ENCODE measurements at regions not wholly inside any gene's neighbourhood (a gene's known extent, or its start where the extent isn't known, plus 50 kb on each side); places are given as distances from the start of the nearest gene placed in this dataset.

- Mint-ChIP-seq H3K27me3 (ENCODE audit: low read depth) (no peaks in the 10 kb centered on the region), H3K27ac (no peak overlapping the region), H3K4me1 (ENCODE audit: low read depth) (no peaks in the 10 kb centered on the region), H3K9me3 (peaks cover 4% of the 10 kb centered on the region in 2 donors), H3K36me3 (ENCODE audit: insufficient read depth in 2 of 2) (no peaks in the 10 kb centered on the region), H3K4me3 (no peak overlapping the region)
- DNase-seq = no peak
- ATAC-seq (replicated peaks in 1 of 2) = no peak
Observed at GRCh38 chr5:125965577-125965976, 457.6 kb upstream of the GRAMD2B start.

GRCh38 chr5:125967576-125967975 lies 455.6 kb upstream of the GRAMD2B start:
- Mint-ChIP-seq H3K27ac (no peak overlapping the region), H3K4me3 (no peak overlapping the region), H3K36me3 (ENCODE audit: insufficient read depth in 2 of 2) (no peaks in the 10 kb centered on the region), H3K27me3 (ENCODE audit: low read depth) (no peaks in the 10 kb centered on the region), H3K4me1 (ENCODE audit: low read depth) (no peaks in the 10 kb centered on the region), H3K9me3 (peaks cover 4% of the 10 kb centered on the region in 2 donors)
- DNase-seq (no peak), ATAC-seq (replicated peaks in 1 of 2) (no peak)

DNA sequence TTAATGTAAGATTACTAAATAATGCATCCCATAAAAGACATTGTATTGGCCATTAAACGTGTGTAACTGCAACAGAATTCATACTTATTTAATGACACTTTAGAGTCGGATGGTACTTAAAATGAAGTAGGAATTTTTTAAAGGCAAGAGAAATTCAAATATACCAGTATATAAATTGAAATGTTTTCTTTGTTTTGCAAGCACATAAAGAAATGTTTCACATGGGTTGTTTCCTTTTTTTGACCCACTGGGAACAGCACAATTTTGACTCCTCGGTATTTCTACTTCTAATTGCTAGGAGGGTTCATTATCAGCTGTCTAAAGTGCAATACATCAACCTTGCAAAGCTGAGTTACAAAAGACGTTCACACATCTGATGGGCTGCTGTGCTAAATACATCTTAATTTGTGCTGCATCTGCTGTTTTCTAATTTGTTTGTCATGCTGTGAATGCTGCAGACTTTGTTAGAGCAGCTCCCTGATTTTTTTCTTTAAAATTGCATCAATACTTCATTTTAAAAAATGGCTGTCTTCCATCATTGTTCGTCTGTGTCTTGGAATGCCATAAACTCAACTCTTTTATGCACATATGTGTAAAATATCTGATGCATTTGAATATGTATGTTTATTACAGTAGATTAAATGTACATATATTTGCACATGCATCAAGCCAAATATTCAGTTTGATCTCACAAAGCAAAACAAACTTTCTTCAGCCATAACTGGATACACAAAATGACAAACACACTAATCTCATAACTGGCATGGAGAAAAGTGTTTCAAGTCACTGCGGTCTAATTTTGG lies 454.0 kb upstream of the GRAMD2B start:
- H3K9me3 Mint-ChIP-seq = peaks cover 4 to 7% of the 10 kb centered on the region in 2 donors
- ATAC-seq (replicated peaks in 1 of 2) (no peak), DNase-seq (no peak)
- H3K4me3 Mint-ChIP-seq = no peak overlapping the region
- H3K27me3 Mint-ChIP-seq (ENCODE audit: low read depth) = no peaks in the 10 kb centered on the region
- no peaks in the 10 kb centered on the region for H3K4me1 Mint-ChIP-seq (ENCODE audit: low read depth)
- no peak overlapping the region for H3K27ac Mint-ChIP-seq
- no peaks in the 10 kb centered on the region for H3K36me3 Mint-ChIP-seq (ENCODE audit: insufficient read depth in 2 of 2)

GRCh38 chr5:125969814-125970171 lies 453.4 kb upstream of the GRAMD2B start:
- Mint-ChIP-seq H3K27ac (no peak overlapping the region), H3K27me3 (ENCODE audit: low read depth) (no peaks in the 10 kb centered on the region), H3K4me3 (no peak overlapping the region), H3K4me1 (ENCODE audit: low read depth) (no peaks in the 10 kb centered on the region), H3K9me3 (peaks cover 4 to 7% of the 10 kb centered on the region in 2 donors), H3K36me3 (ENCODE audit: insufficient read depth in 2 of 2) (no peaks in the 10 kb centered on the region)
- no peak for ATAC-seq (replicated peaks in 1 of 2)
- DNase-seq = no peak

DNA sequence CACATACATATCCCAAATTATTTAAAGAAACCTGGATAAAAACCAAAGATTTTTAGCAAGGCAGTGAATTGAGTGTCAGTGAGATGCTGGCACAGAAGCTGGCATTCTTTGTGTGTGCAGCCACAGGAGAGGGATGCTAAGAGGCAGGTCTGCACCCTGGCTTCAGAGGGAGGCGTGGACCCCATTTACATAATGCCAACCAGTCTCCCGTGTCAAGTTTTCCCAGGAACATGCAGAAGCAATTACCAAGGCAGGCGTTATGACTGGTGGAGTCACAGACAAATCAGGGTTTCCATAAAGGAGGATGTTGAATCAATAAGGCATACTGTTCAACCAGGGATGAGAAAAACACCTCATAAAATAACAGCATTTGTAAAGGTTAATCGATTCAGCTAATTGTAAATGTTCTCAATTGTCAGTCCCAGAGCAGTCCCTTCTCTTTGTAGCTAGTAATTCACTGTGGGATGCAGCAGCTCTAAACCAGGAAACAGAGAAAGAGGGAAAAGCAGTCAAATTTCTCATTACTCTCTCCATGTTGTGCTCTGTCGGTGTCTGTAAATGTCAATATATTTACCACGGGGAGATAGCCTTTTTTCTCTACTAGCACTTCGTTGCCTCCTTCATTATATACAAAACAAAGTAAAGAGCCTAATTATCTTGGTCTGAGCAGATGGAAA lies 452.4 kb upstream of the GRAMD2B start:
- H3K4me3 Mint-ChIP-seq = no peak overlapping the region
- no peak for DNase-seq
- H3K9me3 Mint-ChIP-seq = peaks cover 4 to 7% of the 10 kb centered on the region in 2 donors

DNA sequence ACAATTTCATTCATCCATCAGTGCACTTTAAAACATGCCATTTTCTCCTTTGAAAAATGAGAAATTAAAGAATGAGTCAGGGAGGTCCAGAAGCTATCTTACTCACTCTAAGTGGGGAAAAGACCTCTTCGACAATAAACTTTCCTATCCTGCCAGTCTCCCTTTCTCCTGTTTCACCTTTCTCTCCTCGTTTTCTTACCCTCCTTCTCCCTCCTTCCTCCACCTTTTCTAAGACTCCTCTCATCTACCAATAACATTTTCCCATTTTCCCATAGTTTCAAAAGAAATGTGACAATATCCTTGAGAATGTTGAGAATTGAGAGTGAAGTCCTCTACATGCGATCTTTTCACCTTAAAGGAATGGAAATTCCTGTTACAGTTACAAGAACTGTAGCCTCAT lies 450.5 kb upstream of the GRAMD2B start:
- H3K27ac Mint-ChIP-seq = no peak overlapping the region
- no peak for ATAC-seq (replicated peaks in 1 of 2)
- peaks cover 0 to 3% of the 10 kb centered on the region in 2 donors for H3K9me3 Mint-ChIP-seq
- no peaks in the 10 kb centered on the region for H3K4me1 Mint-ChIP-seq (ENCODE audit: low read depth)
- no peaks in the 10 kb centered on the region for H3K36me3 Mint-ChIP-seq (ENCODE audit: insufficient read depth in 2 of 2)
- no peaks in the 10 kb centered on the region for H3K27me3 Mint-ChIP-seq (ENCODE audit: low read depth)
- H3K4me3 Mint-ChIP-seq = no peak overlapping the region
- DNase-seq = no peak

More for the DNA sequence above, 452.4 kb upstream of the GRAMD2B start:
- ATAC-seq (replicated peaks in 1 of 2) = no peak
- Mint-ChIP-seq H3K27me3 (ENCODE audit: low read depth) (no peaks in the 10 kb centered on the region), H3K4me1 (ENCODE audit: low read depth) (no peaks in the 10 kb centered on the region), H3K36me3 (ENCODE audit: insufficient read depth in 2 of 2) (no peaks in the 10 kb centered on the region), H3K27ac (no peak overlapping the region)

- ATAC-seq (replicated peaks in 1 of 2) (no peak), DNase-seq (no peak)
- Mint-ChIP-seq H3K27me3 (ENCODE audit: low read depth) (no peaks in the 10 kb centered on the region), H3K36me3 (ENCODE audit: insufficient read depth in 2 of 2) (no peaks in the 10 kb centered on the region), H3K4me1 (ENCODE audit: low read depth) (no peaks in the 10 kb centered on the region), H3K27ac (no peak overlapping the region), H3K4me3 (no peak overlapping the region), H3K9me3 (peaks cover 1 to 3% of the 10 kb centered on the region in 2 donors)
Observed at GRCh38 chr5:125974679-125975078, 448.5 kb upstream of the GRAMD2B start.

- Mint-ChIP-seq H3K4me1 (ENCODE audit: low read depth) (no peaks in the 10 kb centered on the region), H3K9me3 (peaks cover 1 to 3% of the 10 kb centered on the region in 2 donors), H3K36me3 (ENCODE audit: insufficient read depth in 2 of 2) (no peaks in the 10 kb centered on the region), H3K27me3 (ENCODE audit: low read depth) (no peaks in the 10 kb centered on the region), H3K4me3 (no peak overlapping the region), H3K27ac (no peak overlapping the region)
- DNase-seq (no peak), ATAC-seq (replicated peaks in 1 of 2) (no peak)
Observed at GRCh38 chr5:125976421-125977000, 446.7 kb upstream of the GRAMD2B start.

DNA sequence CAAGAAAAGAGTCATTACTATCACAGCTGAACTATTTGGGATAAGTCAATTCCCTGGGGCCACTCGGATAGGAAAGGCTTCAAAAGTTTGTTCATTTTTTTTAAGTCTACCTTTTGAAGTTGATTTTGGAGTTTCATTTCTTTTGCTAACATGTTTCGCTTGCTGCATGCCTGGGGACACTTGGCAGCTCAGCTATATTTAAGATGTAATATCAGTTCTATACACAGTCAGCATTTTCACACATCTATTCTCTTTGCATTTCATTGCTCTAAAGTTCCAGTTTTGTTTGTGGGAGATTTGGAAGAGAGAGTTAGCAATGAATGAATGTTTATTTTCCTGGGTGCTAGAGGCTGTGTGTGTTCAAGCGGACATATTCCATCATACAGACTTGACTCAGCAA lies 445.2 kb upstream of the GRAMD2B start:
- no peak overlapping the region for H3K4me3 Mint-ChIP-seq
- H3K36me3 Mint-ChIP-seq (ENCODE audit: insufficient read depth in 2 of 2) = no peaks in the 10 kb centered on the region
- DNase-seq (no peak), ATAC-seq (replicated peaks in 1 of 2) (no peak)
- H3K27ac Mint-ChIP-seq = no peak overlapping the region
- no peaks in the 10 kb centered on the region for H3K27me3 Mint-ChIP-seq (ENCODE audit: low read depth)
- peaks cover 0 to 1% of the 10 kb centered on the region in 2 donors for H3K9me3 Mint-ChIP-seq
- H3K4me1 Mint-ChIP-seq (ENCODE audit: low read depth) = no peaks in the 10 kb centered on the region

- no peaks in the 10 kb centered on the region for H3K27me3 Mint-ChIP-seq (ENCODE audit: low read depth)
- H3K4me1 Mint-ChIP-seq (ENCODE audit: low read depth) = no peaks in the 10 kb centered on the region
- no peaks in the 10 kb centered on the region for H3K36me3 Mint-ChIP-seq (ENCODE audit: insufficient read depth in 2 of 2)
Observed at GRCh38 chr5:125979636-125980035, 443.6 kb upstream of the GRAMD2B start.

DNA sequence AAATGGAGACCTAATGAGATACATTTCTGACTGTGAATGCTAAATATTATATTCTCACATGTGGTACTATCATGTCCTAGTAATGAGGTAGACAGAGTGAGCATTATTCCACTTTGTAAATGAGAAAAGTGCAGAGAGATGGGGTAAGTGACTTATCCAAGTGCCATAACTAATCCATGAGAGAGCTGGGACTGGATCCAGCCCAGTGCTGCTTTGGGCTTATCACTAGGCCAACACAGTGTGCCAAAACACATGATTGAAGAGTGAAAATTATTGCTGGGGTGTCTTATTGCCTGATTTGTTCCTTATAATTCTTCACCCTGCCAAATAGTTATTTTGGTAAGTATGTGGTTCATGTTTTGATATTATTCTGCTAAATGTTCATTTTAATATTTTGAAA lies 442.2 kb upstream of the GRAMD2B start:
- peaks cover 0 to 1% of the 10 kb centered on the region in 2 donors for H3K9me3 Mint-ChIP-seq
- DNase-seq (no peak), ATAC-seq (replicated peaks in 1 of 2) (no peak)
- no peak overlapping the region for H3K4me3 Mint-ChIP-seq
- H3K27ac Mint-ChIP-seq = no peak overlapping the region
- no peaks in the 10 kb centered on the region for H3K36me3 Mint-ChIP-seq (ENCODE audit: insufficient read depth in 2 of 2)
- H3K4me1 Mint-ChIP-seq (ENCODE audit: low read depth) = no peaks in the 10 kb centered on the region
- H3K27me3 Mint-ChIP-seq (ENCODE audit: low read depth) = no peaks in the 10 kb centered on the region

More at GRCh38 chr5:125979636-125980035, 443.6 kb upstream of the GRAMD2B start:
- ATAC-seq (replicated peaks in 1 of 2) = no peak
- Mint-ChIP-seq H3K4me3 (no peak overlapping the region), H3K27ac (no peak overlapping the region), H3K9me3 (peaks cover 0 to 1% of the 10 kb centered on the region in 2 donors)
- no peak for DNase-seq

- no peaks in the 10 kb centered on the region for H3K27me3 Mint-ChIP-seq (ENCODE audit: low read depth)
- H3K27ac Mint-ChIP-seq = no peak overlapping the region
- DNase-seq = no peak
- H3K9me3 Mint-ChIP-seq = peaks cover 0 to 4% of the 10 kb centered on the region in 2 donors
- no peak for ATAC-seq (replicated peaks in 1 of 2)
- no peaks in the 10 kb centered on the region for H3K36me3 Mint-ChIP-seq (ENCODE audit: insufficient read depth in 2 of 2)
- no peak overlapping the region for H3K4me3 Mint-ChIP-seq
- H3K4me1 Mint-ChIP-seq (ENCODE audit: low read depth) = no peaks in the 10 kb centered on the region
Observed at GRCh38 chr5:125987677-125988255, 435.4 kb upstream of the GRAMD2B start.

DNA sequence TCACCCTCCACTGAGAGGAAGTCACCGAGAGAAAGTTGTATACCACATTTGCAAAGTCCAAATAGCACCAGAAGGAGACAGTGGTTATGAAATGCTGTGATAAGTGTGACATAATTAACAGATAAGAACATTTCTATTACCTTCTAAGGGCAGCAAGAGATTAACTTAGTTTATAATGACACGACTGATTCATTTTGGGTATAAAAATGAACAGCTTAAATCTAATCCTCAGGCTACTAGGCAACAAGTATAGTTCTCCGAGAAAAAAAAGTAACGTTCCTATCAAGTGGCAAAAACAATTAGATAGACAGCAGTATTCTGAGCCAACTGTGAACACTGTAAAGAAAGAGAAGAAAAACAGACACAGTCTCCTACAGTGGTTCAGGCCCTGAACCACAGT lies 431.2 kb upstream of the GRAMD2B start:
- no peaks in the 10 kb centered on the region for H3K27me3 Mint-ChIP-seq (ENCODE audit: low read depth)
- no peak overlapping the region for H3K4me3 Mint-ChIP-seq
- no peak for ATAC-seq (replicated peaks in 1 of 2)
- DNase-seq = no peak
- H3K27ac Mint-ChIP-seq = no peak overlapping the region
- no peaks in the 10 kb centered on the region for H3K36me3 Mint-ChIP-seq (ENCODE audit: insufficient read depth in 2 of 2)
- peaks cover 0 to 7% of the 10 kb centered on the region in 2 donors for H3K9me3 Mint-ChIP-seq
- no peaks in the 10 kb centered on the region for H3K4me1 Mint-ChIP-seq (ENCODE audit: low read depth)
